HUDEP-2 (cell line): ENCODE measurements at regions not wholly inside any gene's neighbourhood (a gene's known extent, or its start where the extent isn't known, plus 50 kb on each side); places are given as distances from the start of the nearest gene placed in this dataset.
"Not testable (repeated sequence)": the region's sequence is repeated elsewhere in the genome, so short reads cannot be mapped to it uniquely, and the experiment has no call there.

Experiments
- DNase-seq, 76 experiments: peaks; one replicate each; lab custom pipeline; 2025; ENCODE audit not compliant: unreplicated experiment in 76 of 76; lab: John Stamatoyannopoulos, UW

DNA sequence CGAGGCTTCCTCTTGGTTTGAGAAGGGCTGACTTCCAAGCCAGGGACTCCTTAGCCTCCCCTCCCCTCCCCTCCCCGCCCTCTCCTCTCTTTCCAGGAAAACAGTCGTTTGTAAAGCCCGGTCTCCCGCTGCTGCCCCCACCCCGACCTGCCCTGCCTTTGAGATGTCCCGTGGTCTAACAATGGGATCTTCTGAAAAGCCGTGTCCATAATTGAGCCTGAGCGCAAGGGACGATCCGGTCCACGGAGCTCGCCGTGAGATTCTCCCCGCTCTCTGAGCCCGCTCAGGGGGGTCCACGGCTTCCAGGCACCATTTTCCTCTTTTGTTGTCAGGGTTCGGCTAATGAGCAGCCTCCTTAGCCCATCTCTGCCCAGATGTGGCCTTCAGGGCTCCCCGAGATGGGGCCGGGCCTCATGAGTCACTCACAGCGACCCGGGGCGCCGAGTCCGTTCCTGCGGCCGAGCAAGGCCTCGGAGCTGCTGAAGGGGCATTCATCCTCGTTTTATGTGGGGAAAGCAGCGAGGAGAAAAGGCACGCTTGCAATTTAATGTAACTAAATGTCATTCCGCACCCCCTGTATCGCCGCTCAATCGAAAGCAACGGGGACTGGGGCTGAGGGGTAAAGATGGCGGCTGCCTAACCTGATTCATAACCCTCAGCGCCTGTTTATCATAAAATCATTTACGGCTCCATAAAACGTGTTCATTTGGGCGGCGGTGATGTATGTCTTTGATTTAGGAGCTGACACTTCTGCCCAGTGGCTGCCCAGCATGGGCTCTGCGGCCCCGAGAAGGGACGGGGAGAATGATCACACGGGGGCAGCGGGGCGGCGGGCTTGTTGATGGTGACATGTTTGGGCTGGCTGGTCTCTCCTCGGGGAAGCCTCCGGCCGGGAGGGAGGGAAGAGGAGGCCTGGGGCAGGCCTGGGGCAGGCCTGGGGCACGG, 232.6 kb upstream of the C1orf174 start:
- no peak for DNase-seq

DNA sequence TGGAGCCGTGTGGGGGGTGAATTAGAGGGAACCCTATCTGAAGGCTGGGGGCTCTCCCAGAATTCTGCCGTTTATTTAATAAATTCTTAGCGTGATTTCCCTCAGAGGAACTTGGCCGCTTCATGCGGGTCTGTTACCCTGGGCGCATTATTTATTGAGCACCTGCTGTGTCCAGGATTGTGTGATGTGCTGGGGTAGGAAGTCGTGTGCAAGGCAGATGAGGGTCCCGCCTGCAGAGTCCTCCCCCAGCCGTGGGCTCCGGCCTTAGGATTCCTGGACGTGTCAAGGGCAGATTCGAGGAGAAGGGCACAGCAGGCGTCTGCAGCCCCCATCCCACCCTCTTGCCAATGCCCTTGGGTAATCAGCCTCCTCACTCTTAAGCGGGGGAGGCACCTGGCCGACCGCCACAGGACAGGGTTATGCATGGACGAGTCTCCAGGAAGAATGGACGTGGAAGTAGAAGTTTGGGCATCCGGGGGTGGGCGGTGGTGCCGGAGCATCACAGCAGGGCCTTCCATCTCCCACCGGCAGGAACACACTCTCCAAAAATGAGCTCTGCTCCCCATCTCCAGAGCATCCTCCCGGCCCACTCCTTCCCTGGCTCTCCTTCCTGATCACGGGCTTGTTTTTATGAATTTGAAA, 233.3 kb upstream of the C1orf174 start:
- DNase-seq, result no peak

DNA sequence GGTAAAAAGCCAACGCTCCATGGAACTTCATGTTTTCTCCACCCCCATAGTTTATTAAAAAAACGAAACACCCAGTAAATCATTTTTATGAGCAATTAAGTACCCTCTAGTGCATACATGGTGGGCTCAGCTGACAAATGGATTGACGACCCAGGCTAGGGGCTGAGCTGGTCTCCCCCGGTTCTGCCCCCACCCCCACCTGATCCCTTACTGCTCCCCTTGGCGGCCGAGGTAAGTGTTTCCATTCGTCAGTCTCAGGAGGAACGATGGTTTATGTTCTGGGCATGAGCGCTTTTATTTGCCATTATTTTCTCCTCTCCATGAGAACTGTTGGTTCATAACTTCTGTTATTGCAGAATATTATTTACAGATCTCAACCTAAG, 233.9 kb upstream of the C1orf174 start:
- DNase-seq, result no peak

DNA sequence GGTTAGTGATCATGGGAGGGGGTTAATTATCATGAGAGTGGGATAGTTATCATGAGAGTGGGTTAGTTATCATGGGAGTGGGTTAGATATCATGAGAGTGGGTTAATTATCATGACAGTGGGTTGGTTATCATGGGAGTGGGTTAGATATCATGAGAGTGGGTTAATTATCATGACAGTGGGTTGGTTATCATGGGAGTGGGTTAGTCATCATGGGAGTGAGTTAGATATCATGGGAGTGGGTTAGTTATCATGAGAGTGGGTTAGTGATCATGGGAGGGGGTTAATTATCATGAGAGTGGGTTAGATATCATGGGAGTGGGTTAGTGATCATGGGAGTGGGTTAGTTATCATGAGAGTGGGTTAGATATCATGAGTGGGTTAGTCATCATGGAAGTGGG, 235.8 kb upstream of the C1orf174 start:
- not testable (repeated sequence) for DNase-seq

DNA sequence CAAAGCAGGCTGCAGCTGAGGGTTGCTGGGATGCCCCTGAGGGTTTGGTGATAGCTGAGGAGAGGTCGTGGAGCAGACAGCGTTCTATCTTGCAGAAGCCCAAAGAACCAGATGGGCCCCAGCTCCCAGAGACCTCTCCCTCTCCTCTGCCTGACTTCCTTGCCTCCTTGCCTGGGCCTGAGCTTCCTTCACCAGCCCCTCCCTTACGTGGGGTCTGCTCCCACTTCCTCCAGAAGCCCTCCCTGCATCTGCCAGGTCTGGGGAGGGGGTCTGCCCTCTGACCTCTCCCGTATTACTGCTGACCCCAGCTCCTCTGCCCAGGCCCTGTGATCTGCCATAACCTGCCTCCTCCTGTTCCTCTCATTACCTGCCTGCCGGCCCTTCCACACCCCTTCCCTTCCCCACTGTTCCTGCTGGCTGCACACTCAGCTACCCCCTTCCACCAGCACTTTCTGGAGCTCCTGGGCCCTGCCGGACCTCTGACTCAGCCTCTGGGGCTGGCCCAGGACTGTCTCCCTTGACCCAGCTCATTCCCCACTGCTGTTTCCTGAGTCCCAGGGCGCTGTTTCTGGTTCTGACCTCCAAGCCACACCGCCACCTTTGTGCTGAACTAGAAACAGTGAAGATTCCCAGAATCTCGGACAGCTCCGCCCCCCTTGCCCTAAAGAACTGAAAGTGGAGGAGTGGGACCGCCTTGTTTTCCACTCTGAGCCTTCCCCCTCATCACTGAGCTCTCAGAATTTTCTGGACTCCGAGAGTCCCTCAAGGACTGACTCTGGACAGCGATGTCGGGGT, 237.7 kb upstream of the C1orf174 start:
- no peak for DNase-seq

DNA sequence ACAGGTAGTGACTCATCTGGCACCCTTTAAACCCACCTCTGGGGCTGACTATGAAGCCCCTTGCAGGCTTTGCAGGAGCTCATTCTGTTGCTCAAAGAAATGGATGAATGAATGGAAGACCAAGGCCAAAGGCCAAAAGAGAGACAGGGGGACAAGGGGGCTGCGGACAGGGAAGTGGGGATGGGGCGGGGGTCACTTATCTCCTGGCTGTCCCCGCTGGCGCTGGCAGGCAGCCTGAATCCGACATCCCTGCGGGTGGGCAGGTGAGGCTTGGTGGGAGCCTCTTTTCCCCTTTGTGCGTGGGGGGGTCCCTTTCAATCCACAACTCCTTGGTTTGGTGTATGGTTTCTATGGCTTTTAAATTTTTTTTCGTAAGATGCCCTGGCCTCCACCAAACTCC, 239.6 kb upstream of the C1orf174 start:
- DNase-seq, result no peak

DNA sequence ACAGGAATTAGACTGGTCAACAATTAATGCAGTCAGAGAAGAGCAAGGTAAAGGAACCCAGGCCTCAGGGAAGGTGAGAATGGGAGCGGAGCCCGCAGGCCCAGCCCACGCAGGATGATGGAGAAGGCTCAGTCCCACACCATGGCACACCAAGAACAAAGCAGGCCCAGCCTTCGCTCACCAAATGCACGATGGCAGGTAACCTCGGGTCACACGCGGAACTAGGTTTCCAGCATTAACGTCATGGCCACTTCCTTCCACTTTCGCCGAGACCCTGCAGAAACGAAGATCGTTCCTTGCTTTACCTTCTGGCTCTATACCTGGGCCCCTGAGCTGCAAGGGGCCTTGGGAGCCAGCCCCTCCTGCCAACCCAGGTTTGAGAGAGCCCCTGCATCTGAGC, 240.2 kb upstream of the C1orf174 start:
- no peak for DNase-seq

DNA sequence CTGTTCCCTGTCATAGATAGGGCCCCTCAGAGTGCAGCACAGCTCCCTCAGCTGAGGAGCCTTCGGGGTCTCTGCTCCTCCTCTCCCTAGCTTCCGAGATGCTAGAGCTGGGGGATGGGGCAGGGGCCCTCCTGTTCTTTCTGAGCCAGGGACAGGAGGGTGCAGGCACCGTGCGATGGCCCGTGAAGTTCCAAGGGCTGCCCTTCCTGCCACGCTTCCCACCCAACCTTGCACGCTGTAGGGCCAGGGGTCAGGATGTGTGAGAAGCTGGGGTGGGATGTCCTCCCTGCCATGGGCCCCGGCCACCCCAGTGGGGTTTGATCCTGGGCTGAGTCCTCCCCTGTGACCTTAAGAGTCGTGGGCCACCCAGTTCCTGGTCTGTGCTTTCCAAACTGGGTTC, 240.7 kb upstream of the C1orf174 start:
- DNase-seq, result no peak

DNA sequence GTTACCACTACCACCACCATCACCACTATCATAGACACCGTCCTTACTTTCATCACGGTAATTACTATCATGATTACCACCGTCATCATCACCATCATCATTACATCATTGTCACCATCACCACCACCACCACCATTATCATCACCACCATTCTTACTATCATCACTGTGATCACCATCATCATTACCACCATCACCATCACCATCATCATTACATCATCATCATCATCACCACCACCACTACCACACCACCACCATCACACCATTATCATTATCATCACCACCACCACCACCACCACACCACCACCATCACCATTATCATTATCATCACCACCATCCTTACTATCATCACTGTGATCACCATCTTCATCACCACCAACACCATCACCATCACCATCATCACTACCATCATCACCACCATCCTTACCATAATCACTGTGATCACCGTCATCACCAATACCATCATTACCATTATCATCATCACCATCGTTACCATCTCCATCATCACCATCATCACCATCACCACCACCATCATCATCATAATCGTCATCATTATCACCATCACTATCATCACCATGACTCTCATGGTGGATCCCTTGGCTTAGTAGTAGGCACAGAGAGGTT, 244.4 kb upstream of the C1orf174 start:
- DNase-seq, result no peak

DNA sequence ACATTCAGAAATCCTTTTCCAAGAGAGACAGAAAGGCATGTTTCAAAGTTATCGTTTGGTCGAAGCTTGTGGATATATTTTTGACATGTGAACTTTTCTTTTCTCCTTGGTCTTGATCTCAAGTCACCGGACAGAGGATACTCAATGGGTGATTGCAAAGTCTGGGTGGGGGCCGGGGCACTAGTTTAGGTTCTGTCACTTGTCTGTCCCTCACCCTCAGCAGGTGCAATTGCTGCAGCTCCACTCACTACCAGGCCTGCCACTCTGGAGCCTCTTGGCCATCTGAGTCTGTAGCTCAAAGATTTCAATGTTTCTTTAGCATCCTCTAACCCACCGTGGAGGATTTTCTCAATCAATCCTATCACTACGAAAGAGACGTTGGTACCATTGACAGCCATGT, 246.0 kb upstream of the C1orf174 start:
- DNase-seq, result no peak

DNA sequence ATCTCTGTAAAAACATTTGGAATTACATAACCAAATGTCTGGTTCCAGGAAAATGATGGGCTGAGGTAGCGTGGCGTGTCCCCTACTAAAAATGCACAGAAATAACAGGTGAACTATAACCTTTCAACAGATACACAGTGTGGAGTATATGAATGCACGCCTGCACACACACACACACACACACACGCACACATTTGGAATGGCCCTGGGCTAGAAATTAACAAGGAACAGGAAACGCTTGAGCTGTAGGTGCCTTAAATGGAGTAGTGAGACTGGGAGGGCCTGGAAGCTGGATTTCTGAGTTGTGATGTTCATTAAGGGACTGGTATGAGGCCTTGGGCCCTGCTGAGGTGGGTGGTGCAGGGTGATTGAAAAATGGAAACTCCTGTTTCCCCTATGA, 246.5 kb upstream of the C1orf174 start:
- no peak for DNase-seq

DNA sequence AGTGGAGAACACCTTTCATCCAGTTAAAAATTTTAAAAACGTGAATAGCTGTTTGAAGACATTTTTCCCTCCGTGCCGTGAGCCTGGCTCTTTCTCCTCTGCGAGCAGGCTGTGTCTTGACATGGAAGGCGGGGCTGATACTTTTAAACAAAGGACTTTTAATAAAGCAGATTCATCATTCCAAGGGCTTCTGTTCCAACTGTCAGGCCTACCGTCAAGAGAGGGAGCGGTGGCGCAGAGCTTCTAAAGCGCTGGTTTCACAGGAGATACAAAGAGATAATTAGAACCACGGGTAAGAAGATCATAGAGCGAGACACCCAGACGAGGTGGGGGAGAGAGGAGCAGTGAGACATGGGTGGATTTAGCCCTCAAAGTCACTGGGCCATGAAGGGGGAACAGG, 247.4 kb upstream of the C1orf174 start:
- DNase-seq, result no peak

DNA sequence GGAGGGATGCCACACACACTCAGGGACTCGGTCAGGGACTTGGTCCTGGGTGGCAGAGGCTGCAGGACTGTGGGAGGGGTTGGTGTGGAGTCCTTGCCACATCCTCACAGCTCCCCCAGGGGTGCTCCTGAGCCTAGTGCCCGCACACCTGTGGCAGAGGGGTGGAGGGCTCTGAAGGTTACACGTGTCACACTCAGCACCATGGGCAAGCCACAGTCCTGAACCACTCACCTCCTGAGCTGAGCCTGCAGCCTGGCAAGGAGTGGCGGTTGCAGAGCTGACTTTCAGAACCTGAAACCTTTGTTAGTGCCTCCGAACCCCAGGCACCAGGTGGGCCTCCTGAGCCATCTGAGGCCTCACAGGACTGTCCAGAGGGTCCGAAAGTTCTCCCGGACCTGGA, 249.2 kb upstream of the C1orf174 start:
- DNase-seq, result no peak

DNA sequence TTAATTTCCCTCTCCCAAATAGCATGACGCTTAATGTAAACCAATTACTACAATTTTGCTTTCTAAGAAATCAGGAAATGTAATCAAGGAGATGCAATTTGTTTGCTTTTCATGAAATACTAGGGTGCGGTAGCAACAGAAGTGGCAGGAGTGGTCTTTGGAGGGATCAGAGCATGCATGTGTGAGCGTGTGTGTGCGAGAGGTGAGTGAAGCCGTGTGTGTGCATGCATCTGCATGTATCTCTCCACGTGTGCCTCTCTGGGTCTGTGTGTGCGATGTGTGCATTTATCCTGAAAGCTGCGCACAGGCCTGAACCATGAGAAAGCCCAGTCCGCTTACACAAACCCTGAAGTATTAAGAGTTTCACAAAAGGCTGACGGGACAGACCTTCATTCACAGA, 249.8 kb upstream of the C1orf174 start:
- no peak for DNase-seq

DNA sequence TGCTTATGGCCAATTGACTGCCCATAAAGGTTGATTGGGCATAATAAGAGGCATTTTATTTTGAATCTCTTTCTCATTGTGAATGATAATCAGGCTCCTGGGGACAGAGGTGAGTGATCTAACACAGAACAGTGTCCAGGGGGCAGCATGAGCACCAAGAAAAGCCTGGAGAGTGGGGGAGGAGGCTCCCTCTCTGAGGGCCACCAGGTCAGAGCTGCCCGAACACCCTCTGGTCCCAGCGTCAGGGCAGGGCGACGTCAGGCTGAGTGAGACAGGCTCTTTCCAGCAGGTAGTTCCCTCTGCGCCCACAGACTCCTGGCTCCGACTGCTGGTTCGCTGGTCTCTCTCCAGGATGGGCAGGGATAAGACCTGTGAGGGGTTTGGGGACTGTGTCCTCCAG, 250.2 kb upstream of the C1orf174 start:
- no peak for DNase-seq

DNA sequence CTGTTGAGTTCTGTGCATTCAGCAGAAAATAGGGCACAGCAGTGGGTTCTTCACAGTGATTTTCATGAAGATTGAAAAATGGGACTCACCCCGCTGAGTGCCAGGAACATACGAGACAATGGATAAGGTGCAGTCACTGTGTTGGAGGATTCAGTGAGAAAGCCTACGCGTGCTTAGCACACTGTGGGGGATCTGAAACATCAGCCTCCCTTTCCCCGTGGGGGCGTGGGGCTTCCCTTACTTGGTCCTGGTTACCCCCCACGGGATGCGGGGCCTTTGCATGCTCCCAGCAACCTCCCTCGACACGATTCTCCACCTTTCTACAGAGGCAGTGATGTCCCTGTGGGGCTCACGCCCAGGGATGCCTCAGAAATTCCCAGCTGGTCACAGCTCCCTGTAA, 252.2 kb upstream of the C1orf174 start:
- DNase-seq, result no peak

DNA sequence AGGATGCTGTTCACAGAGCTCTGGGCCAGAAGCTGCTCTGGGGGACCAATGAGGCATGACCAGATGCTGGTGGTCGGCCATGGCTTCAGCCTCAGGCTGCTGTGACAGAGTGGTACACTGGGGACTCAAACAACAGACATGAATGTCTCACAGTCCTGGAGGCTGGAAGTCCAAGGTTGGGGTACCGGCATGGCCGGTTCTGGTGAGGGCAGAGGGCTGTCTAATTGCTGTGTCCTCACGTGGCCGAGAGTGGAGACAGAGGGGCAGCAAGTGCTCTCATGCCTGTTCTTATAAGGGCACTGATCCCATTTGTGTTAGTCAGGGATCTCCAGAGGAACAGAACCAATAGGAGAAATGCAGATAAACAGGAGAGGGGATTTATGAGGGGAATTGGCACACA, 253.5 kb upstream of the C1orf174 start:
- DNase-seq, result no peak

DNA sequence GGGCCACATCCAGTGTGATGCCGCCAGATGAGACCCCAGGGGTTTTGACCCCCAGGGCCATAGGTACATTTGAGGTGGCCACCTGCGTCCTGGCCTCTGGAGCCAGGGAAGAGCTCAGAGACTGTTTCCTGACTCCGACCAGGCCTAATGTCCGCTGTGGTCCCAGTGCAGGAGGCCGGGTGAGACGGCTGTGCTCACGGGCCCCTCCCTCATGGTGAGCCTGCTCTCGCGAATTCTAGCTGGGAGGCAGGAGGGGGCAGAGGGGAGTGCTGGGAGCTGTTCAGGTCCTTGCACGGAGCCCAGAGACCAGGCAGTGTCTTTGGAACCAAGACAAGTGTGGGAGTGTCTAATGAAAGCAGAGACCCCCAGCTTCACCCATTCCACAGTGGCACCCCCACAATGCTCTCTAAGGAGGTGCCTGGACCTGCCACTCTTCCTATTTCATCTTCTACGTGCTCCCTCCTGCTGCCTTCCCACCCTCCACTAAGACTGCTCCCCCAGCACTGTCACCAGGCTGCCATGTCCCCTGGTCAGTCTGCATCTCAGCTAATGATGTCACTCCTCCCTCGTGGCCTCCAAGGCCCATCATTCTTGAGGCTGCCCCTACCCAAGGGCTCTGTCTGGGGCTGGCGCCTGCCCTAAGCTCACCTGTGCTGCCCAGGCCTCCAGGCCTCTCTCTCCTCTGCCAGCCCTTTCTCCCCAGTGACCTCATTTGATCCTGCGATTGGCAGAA, 256.3 kb upstream of the C1orf174 start:
- no peak for DNase-seq

DNA sequence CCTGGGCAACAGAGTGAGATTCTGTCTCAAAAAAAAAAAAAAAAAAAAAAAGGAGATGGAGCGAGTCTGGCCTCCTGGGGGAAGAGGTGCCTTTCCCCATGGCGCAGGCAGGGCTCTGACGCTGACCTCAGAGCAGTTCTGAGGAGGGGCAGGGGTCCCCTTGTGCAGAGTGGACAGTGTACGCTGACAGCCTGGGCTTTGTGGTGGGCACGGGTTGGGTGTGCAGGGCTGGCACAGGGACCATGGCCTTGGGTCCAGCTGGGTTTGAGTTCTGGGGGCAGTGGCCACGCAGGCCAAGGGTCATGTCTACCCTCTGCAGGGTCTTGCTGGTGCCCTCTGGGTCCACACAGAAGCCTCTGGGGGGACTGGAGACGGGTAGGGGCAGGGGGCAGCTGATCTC, 260.1 kb upstream of the C1orf174 start:
- no peak for DNase-seq

DNA sequence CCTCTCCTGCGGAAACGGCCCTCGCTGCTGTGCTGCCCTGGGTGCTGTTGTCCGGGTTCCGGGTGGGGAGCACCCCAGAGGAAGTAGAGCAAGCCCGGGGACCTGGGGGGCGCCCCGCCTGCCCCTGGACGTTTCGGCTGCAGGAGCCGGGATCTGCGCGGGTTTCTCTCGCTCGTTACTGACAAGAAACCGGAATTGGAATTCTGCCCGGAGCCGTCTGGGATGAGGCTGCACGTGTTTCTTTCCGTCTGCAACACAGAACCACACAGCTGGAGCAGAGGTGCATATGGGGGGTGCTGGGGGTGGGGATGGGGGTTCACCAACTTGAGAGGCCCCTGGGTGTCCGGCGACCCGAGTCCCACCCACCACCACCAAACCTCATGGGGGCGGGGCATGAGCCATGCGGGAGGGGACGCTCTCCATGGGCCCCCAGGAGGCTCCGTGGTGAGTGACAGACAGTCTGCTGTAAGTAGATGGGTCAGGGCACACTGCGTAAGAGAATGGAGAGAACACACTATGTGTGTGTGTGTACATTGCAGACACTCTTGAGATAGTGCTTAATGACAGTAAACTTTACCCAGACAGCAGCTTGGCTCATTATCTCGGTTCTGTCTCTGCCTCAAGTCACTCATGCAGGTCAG, 261.4 kb upstream of the C1orf174 start:
- no peak for DNase-seq
